GM18868 (cell line): ENCODE measurements at regions not wholly inside any gene's neighbourhood (a gene's known extent, or its start where the extent isn't known, plus 50 kb on each side); places are given as distances from the start of the nearest gene placed in this dataset.
"Not testable (repeated sequence)": the region's sequence is repeated elsewhere in the genome, so short reads cannot be mapped to it uniquely, and the experiment has no call there.

Experiments used
- ATAC-seq: cut with Tn5 transposase; IDR thresholded peaks from one replicate; pipeline ENCODE4 v1.9.1; 2021; ENCODE audit warnings: mild to moderate bottlenecking, moderate library complexity; ENCODE audit not compliant: unreplicated experiment

GRCh38 chr19:30066781-30067759 is 125.0 kb downstream of the URI1 start:
- no peak for ATAC-seq

- not testable (repeated sequence) for ATAC-seq
Measured at GRCh38 chr19:30067956-30068506, 126.0 kb downstream of the URI1 start.

- ATAC-seq, result no peak
Measured at GRCh38 chr19:30068528-30069395, 126.7 kb downstream of the URI1 start.

GRCh38 chr19:30069535-30070197 is 127.6 kb downstream of the URI1 start:
- ATAC-seq, result no peak

GRCh38 chr19:30070198-30070967 is 128.3 kb downstream of the URI1 start:
- ATAC-seq, result no peak

GRCh38 chr19:30070968-30071632 is 129.1 kb downstream of the URI1 start:
- no peak for ATAC-seq

GRCh38 chr19:30071871-30072270 is 129.8 kb downstream of the URI1 start:
- no peak for ATAC-seq

GRCh38 chr19:30073152-30074000 is 131.3 kb downstream of the URI1 start:
- no peak for ATAC-seq

GRCh38 chr19:30074096-30074495 is 132.1 kb downstream of the URI1 start:
- no peak for ATAC-seq

GRCh38 chr19:30074741-30075715 is 133.0 kb downstream of the URI1 start:
- ATAC-seq, result no peak

GRCh38 chr19:30076101-30076551 is 134.1 kb downstream of the URI1 start:
- ATAC-seq, result no peak

GRCh38 chr19:30076751-30077670 is 135.0 kb downstream of the URI1 start:
- ATAC-seq, result no peak

GRCh38 chr19:30077851-30078355 is 135.9 kb downstream of the URI1 start:
- no peak for ATAC-seq

GRCh38 chr19:30078381-30078910 is 136.4 kb downstream of the URI1 start:
- ATAC-seq, result no peak

- ATAC-seq, result no peak
Measured at GRCh38 chr19:30079200-30079599, 137.2 kb downstream of the URI1 start.

- no peak for ATAC-seq
Measured at GRCh38 chr19:30082168-30082567, 140.1 kb downstream of the URI1 start.
